GM23338 (cell line): ENCODE measurements at regions not wholly inside any gene's neighbourhood (a gene's known extent, or its start where the extent isn't known, plus 50 kb on each side); places are given as distances from the start of the nearest gene placed in this dataset.

Experiments
- ATAC-seq: fragments of 200-7000 bp; cut with Tn5 transposase; 3 replicates; pipeline ENCODE4 v1.9.1; 2020
- DNase-seq: peaks from one replicate; pipeline ENCODE4 v3.0.0-alpha.2; 2015; ENCODE audit warnings: low spot score
- H2AFZ ChIP-seq: fragments of 200-600 bp; sonication (generic); 2 replicates; pipeline ENCODE4 v1.8.0; 2016; ENCODE audit warnings: antibody characterized with exemption, mild to moderate bottlenecking, moderate library complexity
- H3F3A ChIP-seq: fragments of 200-600 bp; sonication (generic); replicated peaks from 2 replicates; pipeline ENCODE4 v1.8.0; 2017; ENCODE audit warnings: antibody characterized with exemption, mixed run types, low read depth
- H3K27ac ChIP-seq: fragments of 200-600 bp; sonication (generic); 2 replicates; pipeline ENCODE4 v1.6.1; 2016; ENCODE audit warnings: low read depth
- H3K27me3 ChIP-seq: fragments of 200-600 bp; sonication (generic); 2 replicates; pipeline ENCODE4 v1.8.0; 2016; ENCODE audit warnings: mild to moderate bottlenecking, mixed run types, moderate library complexity; ENCODE audit not compliant: insufficient read depth
- H3K36me3 ChIP-seq: fragments of 200-600 bp; sonication (generic); 2 replicates; pipeline ENCODE4 v1.8.0; 2016; ENCODE audit warnings: mild to moderate bottlenecking; ENCODE audit not compliant: insufficient read depth
- H3K4me1 ChIP-seq: fragments of 200-600 bp; sonication (generic); 2 replicates; pipeline ENCODE4 v1.8.0; 2016; ENCODE audit warnings: mild to moderate bottlenecking, moderate library complexity; ENCODE audit not compliant: insufficient read depth
- H3K4me2 ChIP-seq: fragments of 200-600 bp; sonication (generic); 2 replicates; pipeline ENCODE4 v1.7.1; 2017; ENCODE audit warnings: mixed run types
- H3K4me3 ChIP-seq: fragments of 200-600 bp; sonication (generic); 2 replicates; pipeline ENCODE4 v1.6.1; 2016; ENCODE audit warnings: mixed run types
- H3K79me2 ChIP-seq: fragments of 200-600 bp; sonication (generic); replicated peaks from 2 replicates; pipeline ENCODE4 v1.8.0; 2017; ENCODE audit warnings: mild to moderate bottlenecking; ENCODE audit not compliant: insufficient read depth
- H3K9me2 ChIP-seq: fragments of 200-600 bp; sonication (generic); 2 replicates; pipeline ENCODE4 v1.8.0; 2017; ENCODE audit not compliant: insufficient read depth
- H4K20me1 ChIP-seq: fragments of 200-600 bp; sonication (generic); replicated peaks from 2 replicates; pipeline ENCODE4 v1.8.0; 2017; ENCODE audit warnings: mild to moderate bottlenecking; ENCODE audit not compliant: insufficient read depth
- H3K27ac Mint-ChIP-seq: 2 replicates; pipeline ENCODE4 v1.8.0; 2020; ENCODE audit warnings: inconsistent platforms, mild to moderate bottlenecking, moderate library complexity, mixed read lengths
- H3K27me3 Mint-ChIP-seq: 3 replicates; pipeline ENCODE4 v1.8.0; 2022; ENCODE audit warnings: low read depth, mild to moderate bottlenecking, moderate library complexity, mixed read lengths, inconsistent platforms; ENCODE audit not compliant: insufficient read depth, poor library complexity
- H3K36me3 Mint-ChIP-seq: 3 replicates; pipeline ENCODE4 v1.8.0; 2021; ENCODE audit warnings: low read depth, mild to moderate bottlenecking, inconsistent platforms, moderate library complexity, mixed read lengths
- H3K4me1 Mint-ChIP-seq: 3 replicates; pipeline ENCODE4 v1.8.0; 2020; ENCODE audit warnings: mild to moderate bottlenecking, inconsistent platforms, mixed read lengths
- H3K4me3 Mint-ChIP-seq: 3 replicates; pipeline ENCODE4 v1.8.0; 2021; ENCODE audit warnings: moderate library complexity, mild to moderate bottlenecking, inconsistent platforms, mixed read lengths
- H3K9me3 Mint-ChIP-seq: 3 replicates; pipeline ENCODE4 v1.8.0; 2020; ENCODE audit warnings: moderate library complexity, mild to moderate bottlenecking, inconsistent platforms, mixed read lengths
- CREB1 ChIP-seq: fragments of 250-450 bp; sonication (Bioruptor Pico); IDR thresholded peaks from 2 replicates; pipeline ENCODE4 v1.5.0; 2020; ENCODE audit warnings: low read depth, mild to moderate bottlenecking, moderate library complexity
- EZH2 ChIP-seq: fragments of 200-600 bp; sonication (generic); IDR thresholded peaks from one replicate; pipeline ENCODE4 v1.8.0; 2017; ENCODE audit warnings: antibody characterized with exemption, mild to moderate bottlenecking, low read depth; ENCODE audit not compliant: unreplicated experiment
- EZH2phosphoT487 ChIP-seq: fragments of 200-600 bp; sonication (generic); IDR thresholded peaks from one replicate; pipeline ENCODE4 v1.8.1; 2018; ENCODE audit warnings: antibody characterized with exemption; ENCODE audit not compliant: unreplicated experiment
- JUNB ChIP-seq: IDR thresholded peaks from one replicate; pipeline ENCODE4 v1.6.1; 2016; ENCODE audit warnings: antibody characterized with exemption; ENCODE audit not compliant: unreplicated experiment
- NANOG ChIP-seq: IDR thresholded peaks from 2 replicates; pipeline ENCODE4 v1.6.1; 2016; ENCODE audit warnings: antibody characterized with exemption, borderline replicate concordance
- POLR2AphosphoS5 ChIP-seq: IDR thresholded peaks from 2 replicates; pipeline ENCODE4 v1.6.1; 2016; ENCODE audit warnings: antibody characterized with exemption, low read depth
- STAT1 ChIP-seq: IDR thresholded peaks from one replicate; pipeline ENCODE4 v1.6.1; 2016; ENCODE audit warnings: antibody characterized with exemption; ENCODE audit not compliant: unreplicated experiment
- ZNF114 ChIP-seq: fragments of 250-450 bp; sonication (Bioruptor Pico); IDR thresholded peaks from 2 replicates; pipeline ENCODE4 v1.5.0; 2020; ENCODE audit warnings: mild to moderate bottlenecking, moderate library complexity
- ZNF331 ChIP-seq: fragments of 250-450 bp; sonication (Bioruptor Pico); IDR thresholded peaks from 2 replicates; pipeline ENCODE4 v1.5.0; 2020; ENCODE audit warnings: low read depth, mild to moderate bottlenecking, moderate library complexity
- TF ChIP-seq, protein P1 (sequence below): IDR thresholded peaks from one replicate; pipeline ENCODE4 v1.6.1; 2018; ENCODE audit warnings: antibody characterized with exemption; ENCODE audit not compliant: unreplicated experiment
- TF ChIP-seq, protein P2 (sequence below): fragments of 250-450 bp; sonication (Bioruptor Pico); IDR thresholded peaks from 2 replicates; pipeline ENCODE4 v1.5.0; 2020; ENCODE audit warnings: mild to moderate bottlenecking, moderate library complexity
- TF ChIP-seq, protein P3 (sequence below), 2 experiments: fragments of 200-600 bp in 1 of 2; sonication (generic) in 1 of 2; conservative IDR thresholded peaks; 2 replicates each; pipeline versions ENCODE4 v1.5.1 to v1.6.1; 2016 to 2017; ENCODE audit warnings: antibody characterized with exemption in 2 of 2, low read depth in 2 of 2, mild to moderate bottlenecking in 2 of 2, moderate library complexity in 1 of 2
- TF ChIP-seq, protein P4 (sequence below): IDR thresholded peaks from 2 replicates; pipeline ENCODE4 v1.6.1; 2016; ENCODE audit warnings: antibody characterized with exemption

DNA sequence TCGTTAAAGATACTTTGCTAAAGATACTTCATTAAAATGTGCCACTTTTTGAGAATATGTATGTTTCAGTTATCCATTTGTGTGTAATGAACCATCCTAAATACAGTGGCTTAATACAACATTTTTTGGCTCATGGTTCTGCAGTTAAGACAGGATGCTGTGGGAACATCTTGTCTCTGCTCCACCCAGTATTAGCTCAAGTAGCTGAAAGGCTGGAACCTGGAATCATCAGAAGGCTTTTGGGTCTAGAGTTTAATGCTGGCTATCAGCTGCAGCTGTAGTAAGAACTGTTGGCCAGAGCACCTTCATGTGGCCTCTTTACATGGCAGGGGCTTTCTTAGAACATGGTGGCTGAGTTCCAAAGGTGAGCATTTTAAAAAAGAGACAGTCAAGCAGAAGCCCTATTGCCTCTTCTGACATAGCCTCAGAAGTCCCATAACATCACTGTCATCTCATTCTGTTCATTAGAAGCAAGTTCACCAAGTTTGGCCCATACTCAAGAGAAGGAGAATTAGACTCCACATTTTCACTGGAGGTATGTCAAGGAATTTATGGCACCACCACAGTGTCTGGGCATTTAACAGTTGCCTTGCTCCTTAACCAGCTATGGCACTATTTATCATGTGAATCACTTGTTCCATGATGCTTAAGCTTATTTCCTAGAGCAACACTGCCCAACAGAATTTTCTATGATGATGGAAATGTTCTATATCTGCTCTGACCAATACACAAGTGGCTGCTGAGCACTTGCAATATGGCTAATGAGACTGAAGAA is 70.4 kb upstream of the PDZRN3 start:
- Histone ChIP-seq H3K9me2 (peaks cover 12% of the 10 kb centered on the region; the same call in 1 of the 2 replicates), H2AFZ (no peak overlapping the region), H3K4me3 (no peak overlapping the region), H3K79me2 (no peaks in the 10 kb centered on the region), H3F3A (no peaks in the 10 kb centered on the region), H3K27me3 (no peaks in the 10 kb centered on the region), H3K4me2 (no peak overlapping the region), H3K27ac (no peak overlapping the region), H3K4me1 (no peaks in the 10 kb centered on the region), H3K36me3 (no peaks in the 10 kb centered on the region), H4K20me1 (no peaks in the 10 kb centered on the region)
- Mint-ChIP-seq H3K27ac (no peak overlapping the region), H3K36me3 (no peaks in the 10 kb centered on the region), H3K9me3 (no peaks in the 10 kb centered on the region), H3K4me1 (no peaks in the 10 kb centered on the region), H3K4me3 (no peak overlapping the region), H3K27me3 (no peaks in the 10 kb centered on the region)
- no peak for DNase-seq
- no peak for TF ChIP-seq NANOG
- TF ChIP-seq, protein P1, sequence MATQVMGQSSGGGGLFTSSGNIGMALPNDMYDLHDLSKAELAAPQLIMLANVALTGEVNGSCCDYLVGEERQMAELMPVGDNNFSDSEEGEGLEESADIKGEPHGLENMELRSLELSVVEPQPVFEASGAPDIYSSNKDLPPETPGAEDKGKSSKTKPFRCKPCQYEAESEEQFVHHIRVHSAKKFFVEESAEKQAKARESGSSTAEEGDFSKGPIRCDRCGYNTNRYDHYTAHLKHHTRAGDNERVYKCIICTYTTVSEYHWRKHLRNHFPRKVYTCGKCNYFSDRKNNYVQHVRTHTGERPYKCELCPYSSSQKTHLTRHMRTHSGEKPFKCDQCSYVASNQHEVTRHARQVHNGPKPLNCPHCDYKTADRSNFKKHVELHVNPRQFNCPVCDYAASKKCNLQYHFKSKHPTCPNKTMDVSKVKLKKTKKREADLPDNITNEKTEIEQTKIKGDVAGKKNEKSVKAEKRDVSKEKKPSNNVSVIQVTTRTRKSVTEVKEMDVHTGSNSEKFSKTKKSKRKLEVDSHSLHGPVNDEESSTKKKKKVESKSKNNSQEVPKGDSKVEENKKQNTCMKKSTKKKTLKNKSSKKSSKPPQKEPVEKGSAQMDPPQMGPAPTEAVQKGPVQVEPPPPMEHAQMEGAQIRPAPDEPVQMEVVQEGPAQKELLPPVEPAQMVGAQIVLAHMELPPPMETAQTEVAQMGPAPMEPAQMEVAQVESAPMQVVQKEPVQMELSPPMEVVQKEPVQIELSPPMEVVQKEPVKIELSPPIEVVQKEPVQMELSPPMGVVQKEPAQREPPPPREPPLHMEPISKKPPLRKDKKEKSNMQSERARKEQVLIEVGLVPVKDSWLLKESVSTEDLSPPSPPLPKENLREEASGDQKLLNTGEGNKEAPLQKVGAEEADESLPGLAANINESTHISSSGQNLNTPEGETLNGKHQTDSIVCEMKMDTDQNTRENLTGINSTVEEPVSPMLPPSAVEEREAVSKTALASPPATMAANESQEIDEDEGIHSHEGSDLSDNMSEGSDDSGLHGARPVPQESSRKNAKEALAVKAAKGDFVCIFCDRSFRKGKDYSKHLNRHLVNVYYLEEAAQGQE = no peak
- no peak for TF ChIP-seq ZNF331 (CRISPR knock-in tag)
- no peak for TF ChIP-seq POLR2AphosphoS5
- TF ChIP-seq CREB1 (CRISPR knock-in tag) = no peak
- TF ChIP-seq EZH2 = no peak
- TF ChIP-seq, protein P2, sequence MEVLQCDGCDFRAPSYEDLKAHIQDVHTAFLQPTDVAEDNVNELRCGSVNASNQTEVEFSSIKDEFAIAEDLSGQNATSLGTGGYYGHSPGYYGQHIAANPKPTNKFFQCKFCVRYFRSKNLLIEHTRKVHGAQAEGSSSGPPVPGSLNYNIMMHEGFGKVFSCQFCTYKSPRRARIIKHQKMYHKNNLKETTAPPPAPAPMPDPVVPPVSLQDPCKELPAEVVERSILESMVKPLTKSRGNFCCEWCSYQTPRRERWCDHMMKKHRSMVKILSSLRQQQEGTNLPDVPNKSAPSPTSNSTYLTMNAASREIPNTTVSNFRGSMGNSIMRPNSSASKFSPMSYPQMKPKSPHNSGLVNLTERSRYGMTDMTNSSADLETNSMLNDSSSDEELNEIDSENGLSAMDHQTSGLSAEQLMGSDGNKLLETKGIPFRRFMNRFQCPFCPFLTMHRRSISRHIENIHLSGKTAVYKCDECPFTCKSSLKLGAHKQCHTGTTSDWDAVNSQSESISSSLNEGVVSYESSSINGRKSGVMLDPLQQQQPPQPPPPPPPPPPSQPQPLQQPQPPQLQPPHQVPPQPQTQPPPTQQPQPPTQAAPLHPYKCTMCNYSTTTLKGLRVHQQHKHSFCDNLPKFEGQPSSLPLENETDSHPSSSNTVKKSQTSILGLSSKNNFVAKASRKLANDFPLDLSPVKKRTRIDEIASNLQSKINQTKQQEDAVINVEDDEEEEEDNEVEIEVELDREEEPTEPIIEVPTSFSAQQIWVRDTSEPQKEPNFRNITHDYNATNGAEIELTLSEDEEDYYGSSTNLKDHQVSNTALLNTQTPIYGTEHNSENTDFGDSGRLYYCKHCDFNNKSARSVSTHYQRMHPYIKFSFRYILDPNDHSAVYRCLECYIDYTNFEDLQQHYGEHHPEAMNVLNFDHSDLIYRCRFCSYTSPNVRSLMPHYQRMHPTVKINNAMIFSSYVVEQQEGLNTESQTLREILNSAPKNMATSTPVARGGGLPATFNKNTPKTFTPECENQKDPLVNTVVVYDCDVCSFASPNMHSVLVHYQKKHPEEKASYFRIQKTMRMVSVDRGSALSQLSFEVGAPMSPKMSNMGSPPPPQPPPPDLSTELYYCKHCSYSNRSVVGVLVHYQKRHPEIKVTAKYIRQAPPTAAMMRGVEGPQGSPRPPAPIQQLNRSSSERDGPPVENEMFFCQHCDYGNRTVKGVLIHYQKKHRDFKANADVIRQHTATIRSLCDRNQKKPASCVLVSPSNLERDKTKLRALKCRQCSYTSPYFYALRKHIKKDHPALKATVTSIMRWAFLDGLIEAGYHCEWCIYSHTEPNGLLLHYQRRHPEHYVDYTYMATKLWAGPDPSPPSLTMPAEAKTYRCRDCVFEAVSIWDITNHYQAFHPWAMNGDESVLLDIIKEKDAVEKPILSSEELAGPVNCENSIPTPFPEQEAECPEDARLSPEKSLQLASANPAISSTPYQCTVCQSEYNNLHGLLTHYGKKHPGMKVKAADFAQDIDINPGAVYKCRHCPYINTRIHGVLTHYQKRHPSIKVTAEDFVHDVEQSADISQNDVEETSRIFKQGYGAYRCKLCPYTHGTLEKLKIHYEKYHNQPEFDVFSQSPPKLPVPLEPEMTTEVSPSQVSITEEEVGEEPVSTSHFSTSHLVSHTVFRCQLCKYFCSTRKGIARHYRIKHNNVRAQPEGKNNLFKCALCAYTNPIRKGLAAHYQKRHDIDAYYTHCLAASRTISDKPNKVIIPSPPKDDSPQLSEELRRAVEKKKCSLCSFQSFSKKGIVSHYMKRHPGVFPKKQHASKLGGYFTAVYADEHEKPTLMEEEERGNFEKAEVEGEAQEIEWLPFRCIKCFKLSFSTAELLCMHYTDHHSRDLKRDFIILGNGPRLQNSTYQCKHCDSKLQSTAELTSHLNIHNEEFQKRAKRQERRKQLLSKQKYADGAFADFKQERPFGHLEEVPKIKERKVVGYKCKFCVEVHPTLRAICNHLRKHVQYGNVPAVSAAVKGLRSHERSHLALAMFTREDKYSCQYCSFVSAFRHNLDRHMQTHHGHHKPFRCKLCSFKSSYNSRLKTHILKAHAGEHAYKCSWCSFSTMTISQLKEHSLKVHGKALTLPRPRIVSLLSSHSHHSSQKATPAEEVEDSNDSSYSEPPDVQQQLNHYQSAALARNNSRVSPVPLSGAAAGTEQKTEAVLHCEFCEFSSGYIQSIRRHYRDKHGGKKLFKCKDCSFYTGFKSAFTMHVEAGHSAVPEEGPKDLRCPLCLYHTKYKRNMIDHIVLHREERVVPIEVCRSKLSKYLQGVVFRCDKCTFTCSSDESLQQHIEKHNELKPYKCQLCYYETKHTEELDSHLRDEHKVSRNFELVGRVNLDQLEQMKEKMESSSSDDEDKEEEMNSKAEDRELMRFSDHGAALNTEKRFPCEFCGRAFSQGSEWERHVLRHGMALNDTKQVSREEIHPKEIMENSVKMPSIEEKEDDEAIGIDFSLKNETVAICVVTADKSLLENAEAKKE (CRISPR knock-in tag) = no peak
- no peak for TF ChIP-seq ZNF114 (CRISPR knock-in tag)
- no peak for TF ChIP-seq JUNB
- TF ChIP-seq, protein P3, sequence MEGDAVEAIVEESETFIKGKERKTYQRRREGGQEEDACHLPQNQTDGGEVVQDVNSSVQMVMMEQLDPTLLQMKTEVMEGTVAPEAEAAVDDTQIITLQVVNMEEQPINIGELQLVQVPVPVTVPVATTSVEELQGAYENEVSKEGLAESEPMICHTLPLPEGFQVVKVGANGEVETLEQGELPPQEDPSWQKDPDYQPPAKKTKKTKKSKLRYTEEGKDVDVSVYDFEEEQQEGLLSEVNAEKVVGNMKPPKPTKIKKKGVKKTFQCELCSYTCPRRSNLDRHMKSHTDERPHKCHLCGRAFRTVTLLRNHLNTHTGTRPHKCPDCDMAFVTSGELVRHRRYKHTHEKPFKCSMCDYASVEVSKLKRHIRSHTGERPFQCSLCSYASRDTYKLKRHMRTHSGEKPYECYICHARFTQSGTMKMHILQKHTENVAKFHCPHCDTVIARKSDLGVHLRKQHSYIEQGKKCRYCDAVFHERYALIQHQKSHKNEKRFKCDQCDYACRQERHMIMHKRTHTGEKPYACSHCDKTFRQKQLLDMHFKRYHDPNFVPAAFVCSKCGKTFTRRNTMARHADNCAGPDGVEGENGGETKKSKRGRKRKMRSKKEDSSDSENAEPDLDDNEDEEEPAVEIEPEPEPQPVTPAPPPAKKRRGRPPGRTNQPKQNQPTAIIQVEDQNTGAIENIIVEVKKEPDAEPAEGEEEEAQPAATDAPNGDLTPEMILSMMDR (conservative IDR thresholded peaks at IDR 0.05; ENCODE audit: low read depth in 2 of 2) = no peak
- TF ChIP-seq EZH2phosphoT487 = no peak
- no peak for TF ChIP-seq STAT1
- TF ChIP-seq, protein P4, sequence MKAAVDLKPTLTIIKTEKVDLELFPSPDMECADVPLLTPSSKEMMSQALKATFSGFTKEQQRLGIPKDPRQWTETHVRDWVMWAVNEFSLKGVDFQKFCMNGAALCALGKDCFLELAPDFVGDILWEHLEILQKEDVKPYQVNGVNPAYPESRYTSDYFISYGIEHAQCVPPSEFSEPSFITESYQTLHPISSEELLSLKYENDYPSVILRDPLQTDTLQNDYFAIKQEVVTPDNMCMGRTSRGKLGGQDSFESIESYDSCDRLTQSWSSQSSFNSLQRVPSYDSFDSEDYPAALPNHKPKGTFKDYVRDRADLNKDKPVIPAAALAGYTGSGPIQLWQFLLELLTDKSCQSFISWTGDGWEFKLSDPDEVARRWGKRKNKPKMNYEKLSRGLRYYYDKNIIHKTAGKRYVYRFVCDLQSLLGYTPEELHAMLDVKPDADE = no peak
- no peak for ATAC-seq
